Smooth muscle cell (in vitro differentiated cells): ENCODE measurements at regions not wholly inside any gene's neighbourhood (a gene's known extent, or its start where the extent isn't known, plus 50 kb on each side); places are given as distances from the start of the nearest gene placed in this dataset.

Source experiments
- DNase-seq: peaks from one replicate; lab custom pipeline; 2025; ENCODE audit not compliant: unreplicated experiment; lab: John Stamatoyannopoulos, UW
- H2AFZ ChIP-seq: fragments of 200-600 bp; sonication (generic); 2 replicates; pipeline ENCODE4 v1.6.0; 2016; ENCODE audit warnings: antibody characterized with exemption, low read depth, mild to moderate bottlenecking
- H3F3A ChIP-seq: fragments of 200-600 bp; sonication (generic); 2 replicates; pipeline ENCODE4 v1.6.0; 2017; ENCODE audit warnings: antibody characterized with exemption, low read depth
- H3K27ac ChIP-seq: fragments of 200-600 bp; sonication (generic); 2 replicates; pipeline ENCODE4 v1.5.1; 2016; ENCODE audit warnings: low read depth, mild to moderate bottlenecking
- H3K27me3 ChIP-seq: fragments of 200-600 bp; sonication (generic); 2 replicates; pipeline ENCODE4 v1.6.1; 2016; ENCODE audit warnings: low read depth, mild to moderate bottlenecking
- H3K36me3 ChIP-seq: fragments of 200-600 bp; sonication (generic); 2 replicates; pipeline ENCODE4 v1.5.1; 2016; ENCODE audit warnings: low read depth
- H3K4me1 ChIP-seq: fragments of 200-600 bp; sonication (generic); 2 replicates; pipeline ENCODE4 v1.5.1; 2016; ENCODE audit warnings: low read depth
- H3K4me2 ChIP-seq: fragments of 200-600 bp; sonication (generic); 2 replicates; pipeline ENCODE4 v1.6.0; 2016; ENCODE audit warnings: mild to moderate bottlenecking
- H3K4me3 ChIP-seq: fragments of 200-600 bp; sonication (generic); 2 replicates; pipeline ENCODE4 v1.5.1; 2016; ENCODE audit warnings: mild to moderate bottlenecking
- H3K79me2 ChIP-seq: fragments of 200-600 bp; sonication (generic); 2 replicates; pipeline ENCODE4 v1.6.0; 2016; ENCODE audit warnings: low read depth, mild to moderate bottlenecking
- H3K9ac ChIP-seq: fragments of 200-600 bp; sonication (generic); 2 replicates; pipeline ENCODE4 v1.6.0; 2016; ENCODE audit warnings: low read depth
- H3K9me3 ChIP-seq: fragments of 200-600 bp; sonication (generic); replicated peaks from 2 replicates; pipeline ENCODE4 v1.5.1; 2016; ENCODE audit warnings: low read depth
- H4K20me1 ChIP-seq: fragments of 200-600 bp; sonication (generic); 2 replicates; pipeline ENCODE4 v1.6.0; 2016; ENCODE audit warnings: low read depth
- WGBS: methylation state at CpG from one replicate; pipeline ENCODE4 v1.1.7; 2016; ENCODE audit warnings: low lambda C conversion rate; 5-methylcytosine and 5-hydroxymethylcytosine counted together
- small RNA-seq: library from RNA; depleted of rRNA; stranded (forward); fragments of <200 nt; gene quantifications from one replicate; pipeline ENCODE3, GENCODE V24; 2014
- TF ChIP-seq, protein P1 (sequence below): fragments of 200-600 bp; sonication (generic); IDR thresholded peaks from 2 replicates; pipeline ENCODE4 v1.5.1; 2017; ENCODE audit warnings: borderline replicate concordance, mild to moderate bottlenecking, antibody characterized with exemption; ENCODE audit not compliant: insufficient read depth, poor library complexity, severe bottlenecking

DNA sequence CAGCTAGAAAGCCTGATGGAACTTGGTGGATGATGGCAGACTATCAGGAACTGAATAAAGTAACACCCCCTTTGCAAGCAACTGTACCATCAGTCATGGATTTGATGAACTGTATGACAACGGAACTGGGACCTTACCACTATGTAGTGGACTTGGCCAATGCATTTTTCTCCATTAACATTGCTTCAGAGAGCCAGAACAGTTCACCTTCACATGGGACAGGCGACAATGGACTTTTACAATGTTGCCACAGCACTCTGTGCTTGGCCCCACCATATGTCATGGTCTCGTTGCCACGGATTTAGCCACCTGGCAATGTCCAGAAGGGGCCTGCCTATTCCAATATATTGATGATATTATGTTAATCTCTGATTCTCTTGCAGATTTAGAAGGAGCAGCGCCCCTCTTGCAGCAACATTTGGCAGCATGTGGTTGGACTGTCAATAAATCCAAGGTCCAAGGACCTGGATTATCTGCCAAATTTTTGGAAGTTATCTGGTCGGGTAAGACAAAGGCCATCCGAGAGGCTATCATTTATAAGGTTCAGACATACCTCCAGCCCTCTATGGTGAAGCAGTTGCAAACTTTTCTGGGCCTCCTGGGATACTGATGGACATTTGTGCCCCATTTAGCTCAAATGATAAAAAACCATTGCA lies 52.2 kb upstream of the ZC3H15 start:
- Histone ChIP-seq H3K36me3 (no peaks in the 10 kb centered on the region), H3K27ac (no peak overlapping the region), H3F3A (no peaks in the 10 kb centered on the region), H3K4me3 (no peak overlapping the region), H3K27me3 (no peaks in the 10 kb centered on the region), H3K79me2 (no peaks in the 10 kb centered on the region), H3K4me1 (no peaks in the 10 kb centered on the region), H4K20me1 (no peaks in the 10 kb centered on the region), H3K9me3 (no peaks in the 10 kb centered on the region), H3K4me2 (no peak overlapping the region), H3K9ac (no peak overlapping the region), H2AFZ (no peak overlapping the region)
- 97% methylated on average over 7 of the region's 7 CpGs for WGBS
- no peak for DNase-seq
- TF ChIP-seq, protein P1, sequence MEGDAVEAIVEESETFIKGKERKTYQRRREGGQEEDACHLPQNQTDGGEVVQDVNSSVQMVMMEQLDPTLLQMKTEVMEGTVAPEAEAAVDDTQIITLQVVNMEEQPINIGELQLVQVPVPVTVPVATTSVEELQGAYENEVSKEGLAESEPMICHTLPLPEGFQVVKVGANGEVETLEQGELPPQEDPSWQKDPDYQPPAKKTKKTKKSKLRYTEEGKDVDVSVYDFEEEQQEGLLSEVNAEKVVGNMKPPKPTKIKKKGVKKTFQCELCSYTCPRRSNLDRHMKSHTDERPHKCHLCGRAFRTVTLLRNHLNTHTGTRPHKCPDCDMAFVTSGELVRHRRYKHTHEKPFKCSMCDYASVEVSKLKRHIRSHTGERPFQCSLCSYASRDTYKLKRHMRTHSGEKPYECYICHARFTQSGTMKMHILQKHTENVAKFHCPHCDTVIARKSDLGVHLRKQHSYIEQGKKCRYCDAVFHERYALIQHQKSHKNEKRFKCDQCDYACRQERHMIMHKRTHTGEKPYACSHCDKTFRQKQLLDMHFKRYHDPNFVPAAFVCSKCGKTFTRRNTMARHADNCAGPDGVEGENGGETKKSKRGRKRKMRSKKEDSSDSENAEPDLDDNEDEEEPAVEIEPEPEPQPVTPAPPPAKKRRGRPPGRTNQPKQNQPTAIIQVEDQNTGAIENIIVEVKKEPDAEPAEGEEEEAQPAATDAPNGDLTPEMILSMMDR: no peak

Small RNAs in the stretch of these regions (small RNA-seq; reads per million reads assigned to genes)
- 0.08 reads per million for gene AC104058.1
